HEK293 (cell line): ENCODE measurements at regions not wholly inside any gene's neighbourhood (a gene's known extent, or its start where the extent isn't known, plus 50 kb on each side); places are given as distances from the start of the nearest gene placed in this dataset.

Experiments used
- CTCF ChIA-PET: fragments of 350-600 bp; formaldehyde crosslinking; extraction: SDS; loops from one replicate; lab custom pipeline; 2021; ENCODE audit warnings: antibody characterized with exemption; lab: Yijun Ruan, JAX
- POLR2A ChIA-PET: fragments of 300-600 bp; formaldehyde crosslinking; extraction: SDS; loops from one replicate; lab custom pipeline; 2020; ENCODE audit warnings: antibody characterized with exemption, inconsistent platforms; lab: Yijun Ruan, JAX
- H3K27ac ChIP-seq: fragments of 200-500 bp; sonication (Bioruptor generic); 2 replicates; pipeline ENCODE4 v1.5.1; 2014; ENCODE audit warnings: low read depth, low read length, control low read depth, inconsistent platforms; ENCODE audit errors: extremely low read depth
- H3K36me3 ChIP-seq, 2 experiments: fragments of 200-500 bp in 1 of 2; sonication (Bioruptor generic) in 1 of 2; 1 replicate in 1 of 2; 2 replicates in 1 of 2; pipeline ENCODE4 v1.5.1; 2014 to 2017; ENCODE audit warnings: inconsistent platforms in 2 of 2, low read length in 2 of 2; ENCODE audit not compliant: control insufficient read depth in 2 of 2, insufficient read depth in 1 of 2
- H3K4me1 ChIP-seq: fragments of 200-500 bp; sonication (Bioruptor generic); 2 replicates; pipeline ENCODE4 v1.5.1; 2014; ENCODE audit warnings: mild to moderate bottlenecking, low read length, inconsistent platforms; ENCODE audit not compliant: control insufficient read depth, insufficient read depth
- H3K4me3 ChIP-seq: 2 replicates; pipeline ENCODE4 v1.5.1; 2011; ENCODE audit warnings: low read depth, mild to moderate bottlenecking, control low read depth, low read length, moderate library complexity
- H3K9me3 ChIP-seq: fragments of 200-500 bp; sonication (Bioruptor generic); 2 replicates; pipeline ENCODE4 v1.5.1; 2014; ENCODE audit warnings: low read depth, low read length, inconsistent platforms; ENCODE audit not compliant: control insufficient read depth, insufficient read depth
- EGR2 ChIP-seq: fragments of 450-650 bp; formaldehyde crosslinking; IDR thresholded peaks from 2 replicates; pipeline ENCODE4 v1.5.1; 2016; ENCODE audit warnings: low read depth, missing biosample characterization, missing genetic modification characterization
- HIC1 ChIP-seq: fragments of 450-650 bp; formaldehyde crosslinking; IDR thresholded peaks from 2 replicates; pipeline ENCODE4 v1.5.1; 2016; ENCODE audit warnings: missing biosample characterization, missing genetic modification characterization
- MEIS1 ChIP-seq: sonication (generic); formaldehyde crosslinking; IDR thresholded peaks from 2 replicates; pipeline ENCODE4 v1.8.1; 2022; ENCODE audit warnings: missing genetic modification reagents, mild to moderate bottlenecking, borderline replicate concordance
- PRDM1 ChIP-seq: fragments of 450-650 bp; formaldehyde crosslinking; IDR thresholded peaks from 2 replicates; pipeline ENCODE4; 2016; ENCODE audit warnings: missing biosample characterization, missing genetic modification characterization
- ZBTB44 ChIP-seq: fragments of 450-650 bp; IDR thresholded peaks from 2 replicates; pipeline ENCODE4 v1.5.1; 2018; ENCODE audit warnings: missing biosample characterization, mild to moderate bottlenecking, missing genetic modification characterization
- ZFHX2 ChIP-seq: fragments of 450-650 bp; formaldehyde crosslinking; conservative IDR thresholded peaks from 2 replicates; pipeline ENCODE4 v1.5.1; 2016; ENCODE audit warnings: missing biosample characterization, missing genetic modification characterization
- ZIC2 ChIP-seq: fragments of 450-650 bp; formaldehyde crosslinking; IDR thresholded peaks from 2 replicates; pipeline ENCODE4 v1.5.1; 2016; ENCODE audit warnings: missing biosample characterization, missing genetic modification characterization
- ZNF404 ChIP-seq: fragments of 450-650 bp; formaldehyde crosslinking; IDR thresholded peaks from 2 replicates; pipeline ENCODE4 v1.5.1; 2017; ENCODE audit warnings: missing biosample characterization, missing genetic modification characterization
- ZNF600 ChIP-seq: fragments of 450-650 bp; formaldehyde crosslinking; IDR thresholded peaks from 2 replicates; pipeline ENCODE4 v1.5.1; 2016; ENCODE audit warnings: missing biosample characterization, missing genetic modification characterization
- ZNF777 ChIP-seq: fragments of 450-650 bp; formaldehyde crosslinking; IDR thresholded peaks from 2 replicates; pipeline ENCODE4 v1.5.1; 2017; ENCODE audit warnings: missing biosample characterization, missing genetic modification characterization, borderline replicate concordance
- ZNF830 ChIP-seq: fragments of 450-650 bp; IDR thresholded peaks from 2 replicates; pipeline ENCODE4 v1.5.0; 2018; ENCODE audit warnings: missing biosample characterization, missing genetic modification characterization, low read depth, mild to moderate bottlenecking, moderate library complexity

GRCh38 chr1:29504709-29505410 is 268.5 kb downstream of the PTPRU start:
- Histone ChIP-seq H3K9me3 (no peaks in the 10 kb centered on the region), H3K4me1 (no peaks in the 10 kb centered on the region), H3K27ac (no peak overlapping the region), H3K4me3 (no peak overlapping the region), H3K36me3 (no peaks in the 10 kb centered on the region)
- peak; percentile 64 for TF ChIP-seq ZFHX2
- peak; percentile 75; the same call in 1 of the 2 replicates for TF ChIP-seq EGR2
- TF ChIP-seq ZIC2, result no peak
- ChIA-PET CTCF (interaction anchor here (0.7 to 1.0 kb wide), 3 partner anchors 288 to 827 kb away, joined by 3 to 9 read pairs (median 3); no protein-coding TSS in a partner anchor), POLR2A (no interaction called here)

- ChIA-PET CTCF (interaction anchor here (0.6 to 1.0 kb wide), 4 partner anchors 289 to 828 kb away, joined by 3 to 9 read pairs (median 4); no protein-coding TSS in a partner anchor), POLR2A (no interaction called here)
- Histone ChIP-seq H3K4me1 (no peaks in the 10 kb centered on the region), H3K9me3 (no peaks in the 10 kb centered on the region), H3K4me3 (no peak overlapping the region), H3K27ac (no peak overlapping the region), H3K36me3 (no peaks in the 10 kb centered on the region)
- TF ChIP-seq ZNF777 (tag by site-specific recombination) (no peak), ZNF600 (tag by site-specific recombination) (no peak), ZNF830 (tag by site-specific recombination) (no peak), ZNF404 (no peak), ZBTB44 (tag by site-specific recombination) (no peak), PRDM1 (no peak), MEIS1 (CRISPR knock-in tag) (no peak)
These were observed 267.9 kb downstream of the PTPRU start for GRCh38 chr1:29504196-29504595.

- CTCF ChIA-PET, result interaction anchor here (0.6 kb wide), 1 partner anchor 877 kb away, joined by 4 read pairs; no protein-coding TSS in a partner anchor
- Histone ChIP-seq H3K4me3 (no peak overlapping the region), H3K27ac (no peak overlapping the region), H3K36me3 (no peaks in the 10 kb centered on the region), H3K4me1 (no peaks in the 10 kb centered on the region), H3K9me3 (no peaks in the 10 kb centered on the region)
- peak; percentile 61 for TF ChIP-seq ZIC2
- no peak for TF ChIP-seq HIC1 (tag by site-specific recombination)
- POLR2A ChIA-PET, result no interaction called here
These were observed 266.9 kb downstream of the PTPRU start for GRCh38 chr1:29502911-29503840.
